ENCODE measurements at regions not wholly inside any gene's neighbourhood (a gene's known extent, or its start where the extent isn't known, plus 50 kb on each side); places are given as distances from the start of the nearest gene placed in this dataset.

DNA sequence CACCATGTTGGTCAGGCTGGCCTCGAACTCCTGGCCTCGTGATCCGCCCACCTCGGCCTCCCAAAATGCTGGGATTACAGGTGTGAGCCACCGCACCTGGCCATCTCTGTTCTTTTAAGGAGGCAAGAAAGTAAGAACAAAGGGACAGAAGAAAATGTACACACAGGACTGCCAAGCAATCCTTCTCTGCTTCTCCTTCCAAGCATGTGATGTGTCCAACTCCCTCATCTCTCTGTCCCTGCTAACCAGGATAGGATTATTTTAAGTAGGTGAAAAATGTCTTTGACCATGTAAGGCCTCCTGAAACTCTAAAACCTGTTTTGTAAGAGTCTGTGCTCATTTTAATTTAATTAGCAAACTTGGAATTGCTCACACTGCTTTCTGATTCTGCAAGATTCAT is 89.3 kb upstream of the ATL2 start:
- TF ChIP-seq, protein P1, sequence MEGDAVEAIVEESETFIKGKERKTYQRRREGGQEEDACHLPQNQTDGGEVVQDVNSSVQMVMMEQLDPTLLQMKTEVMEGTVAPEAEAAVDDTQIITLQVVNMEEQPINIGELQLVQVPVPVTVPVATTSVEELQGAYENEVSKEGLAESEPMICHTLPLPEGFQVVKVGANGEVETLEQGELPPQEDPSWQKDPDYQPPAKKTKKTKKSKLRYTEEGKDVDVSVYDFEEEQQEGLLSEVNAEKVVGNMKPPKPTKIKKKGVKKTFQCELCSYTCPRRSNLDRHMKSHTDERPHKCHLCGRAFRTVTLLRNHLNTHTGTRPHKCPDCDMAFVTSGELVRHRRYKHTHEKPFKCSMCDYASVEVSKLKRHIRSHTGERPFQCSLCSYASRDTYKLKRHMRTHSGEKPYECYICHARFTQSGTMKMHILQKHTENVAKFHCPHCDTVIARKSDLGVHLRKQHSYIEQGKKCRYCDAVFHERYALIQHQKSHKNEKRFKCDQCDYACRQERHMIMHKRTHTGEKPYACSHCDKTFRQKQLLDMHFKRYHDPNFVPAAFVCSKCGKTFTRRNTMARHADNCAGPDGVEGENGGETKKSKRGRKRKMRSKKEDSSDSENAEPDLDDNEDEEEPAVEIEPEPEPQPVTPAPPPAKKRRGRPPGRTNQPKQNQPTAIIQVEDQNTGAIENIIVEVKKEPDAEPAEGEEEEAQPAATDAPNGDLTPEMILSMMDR (IDR thresholded peaks at IDR 0.05): no peak
- TF ChIP-seq POLR2A (IDR thresholded peaks at IDR 0.05): no peak
